ENCODE measurements at regions not wholly inside any gene's neighbourhood (a gene's known extent, or its start where the extent isn't known, plus 50 kb on each side); places are given as distances from the start of the nearest gene placed in this dataset.

DNA sequence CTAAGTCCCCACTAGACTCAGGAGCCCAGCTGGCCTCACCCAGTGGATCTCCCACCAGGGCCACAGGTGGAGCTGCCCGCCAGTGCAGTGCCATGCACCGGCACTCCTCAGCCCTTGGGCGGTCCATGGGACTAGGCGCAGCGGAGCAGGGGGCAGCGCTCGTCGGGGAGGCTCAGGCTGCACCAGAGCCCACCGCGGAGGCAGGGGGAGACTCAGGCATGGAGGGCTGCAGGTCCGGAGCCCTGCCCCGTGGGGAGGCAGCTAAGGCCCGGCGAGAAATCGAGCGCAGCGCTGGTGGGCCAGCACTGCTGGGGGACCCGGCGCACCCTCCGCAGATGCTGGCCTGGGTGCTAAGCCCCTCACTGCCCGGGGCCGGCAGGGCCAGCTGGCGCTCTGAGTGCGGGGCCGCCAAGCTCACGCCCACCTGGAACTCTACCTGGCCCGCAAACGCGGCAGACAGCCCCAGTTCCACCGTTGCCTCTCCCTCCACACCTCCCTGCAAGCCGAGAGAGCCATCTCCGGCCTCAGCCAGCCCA lies 1275.2 kb upstream of the CNTN5 start:
- no peak for TF ChIP-seq FOSL1 (tag; conservative IDR thresholded peaks at IDR 0.05)
- TF ChIP-seq, protein P1, sequence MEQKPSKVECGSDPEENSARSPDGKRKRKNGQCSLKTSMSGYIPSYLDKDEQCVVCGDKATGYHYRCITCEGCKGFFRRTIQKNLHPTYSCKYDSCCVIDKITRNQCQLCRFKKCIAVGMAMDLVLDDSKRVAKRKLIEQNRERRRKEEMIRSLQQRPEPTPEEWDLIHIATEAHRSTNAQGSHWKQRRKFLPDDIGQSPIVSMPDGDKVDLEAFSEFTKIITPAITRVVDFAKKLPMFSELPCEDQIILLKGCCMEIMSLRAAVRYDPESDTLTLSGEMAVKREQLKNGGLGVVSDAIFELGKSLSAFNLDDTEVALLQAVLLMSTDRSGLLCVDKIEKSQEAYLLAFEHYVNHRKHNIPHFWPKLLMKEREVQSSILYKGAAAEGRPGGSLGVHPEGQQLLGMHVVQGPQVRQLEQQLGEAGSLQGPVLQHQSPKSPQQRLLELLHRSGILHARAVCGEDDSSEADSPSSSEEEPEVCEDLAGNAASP (IDR thresholded peaks at IDR 0.05) = no peak
- no peak for TF ChIP-seq NBN (IDR thresholded peaks at IDR 0.05; ENCODE audit: low read depth)
- TF ChIP-seq POLR2A (conservative IDR thresholded peaks at IDR 0.05) = no peak
- TF ChIP-seq, protein P2, sequence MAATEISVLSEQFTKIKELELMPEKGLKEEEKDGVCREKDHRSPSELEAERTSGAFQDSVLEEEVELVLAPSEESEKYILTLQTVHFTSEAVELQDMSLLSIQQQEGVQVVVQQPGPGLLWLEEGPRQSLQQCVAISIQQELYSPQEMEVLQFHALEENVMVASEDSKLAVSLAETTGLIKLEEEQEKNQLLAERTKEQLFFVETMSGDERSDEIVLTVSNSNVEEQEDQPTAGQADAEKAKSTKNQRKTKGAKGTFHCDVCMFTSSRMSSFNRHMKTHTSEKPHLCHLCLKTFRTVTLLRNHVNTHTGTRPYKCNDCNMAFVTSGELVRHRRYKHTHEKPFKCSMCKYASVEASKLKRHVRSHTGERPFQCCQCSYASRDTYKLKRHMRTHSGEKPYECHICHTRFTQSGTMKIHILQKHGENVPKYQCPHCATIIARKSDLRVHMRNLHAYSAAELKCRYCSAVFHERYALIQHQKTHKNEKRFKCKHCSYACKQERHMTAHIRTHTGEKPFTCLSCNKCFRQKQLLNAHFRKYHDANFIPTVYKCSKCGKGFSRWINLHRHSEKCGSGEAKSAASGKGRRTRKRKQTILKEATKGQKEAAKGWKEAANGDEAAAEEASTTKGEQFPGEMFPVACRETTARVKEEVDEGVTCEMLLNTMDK (IDR thresholded peaks at IDR 0.05; ENCODE audit: borderline replicate concordance, insufficient read depth, low read depth, low read length, poor library complexity, severe bottlenecking) = no peak

Data from K562 (cell line).